GM19468 (cell line): ENCODE measurements at regions not wholly inside any gene's neighbourhood (a gene's known extent, or its start where the extent isn't known, plus 50 kb on each side); places are given as distances from the start of the nearest gene placed in this dataset.
"Not testable (repeated sequence)": the region's sequence is repeated elsewhere in the genome, so short reads cannot be mapped to it uniquely, and the experiment has no call there.

Source experiments
- ATAC-seq: cut with Tn5 transposase; IDR thresholded peaks from one replicate; pipeline ENCODE4 v1.9.1; 2021; ENCODE audit warnings: mild to moderate bottlenecking, moderate library complexity, moderate number of reproducible peaks; ENCODE audit not compliant: unreplicated experiment; ENCODE audit errors: extremely low read depth

- ATAC-seq = no peak
Measured at GRCh38 chr2:216776066-216776850, 80.9 kb upstream of the IGFBP5 start.

GRCh38 chr2:216775043-216775453 lies 79.7 kb upstream of the IGFBP5 start:
- no peak for ATAC-seq

GRCh38 chr2:216774620-216775019 lies 79.3 kb upstream of the IGFBP5 start:
- ATAC-seq = no peak

GRCh38 chr2:216774180-216774579 lies 78.8 kb upstream of the IGFBP5 start:
- ATAC-seq = no peak

- ATAC-seq = no peak
Measured at GRCh38 chr2:216773072-216773471, 77.7 kb upstream of the IGFBP5 start.

- ATAC-seq = no peak
Measured at GRCh38 chr2:216770717-216771116, 75.4 kb upstream of the IGFBP5 start.

GRCh38 chr2:216770050-216770449 lies 74.7 kb upstream of the IGFBP5 start:
- no peak for ATAC-seq

GRCh38 chr2:216769626-216770025 lies 74.3 kb upstream of the IGFBP5 start:
- no peak for ATAC-seq

- ATAC-seq = no peak
Measured at GRCh38 chr2:216768908-216769411, 73.6 kb upstream of the IGFBP5 start.

GRCh38 chr2:216765761-216766262 lies 70.5 kb upstream of the IGFBP5 start:
- ATAC-seq = no peak

- ATAC-seq = no peak
Measured at GRCh38 chr2:216763396-216763795, 68.0 kb upstream of the IGFBP5 start.

GRCh38 chr2:216761809-216762208 lies 66.5 kb upstream of the IGFBP5 start:
- no peak for ATAC-seq

- ATAC-seq = no peak
Measured at GRCh38 chr2:216761133-216761532, 65.8 kb upstream of the IGFBP5 start.

- ATAC-seq = no peak
Measured at GRCh38 chr2:216758256-216759155, 63.2 kb upstream of the IGFBP5 start.

GRCh38 chr2:216757532-216757931 lies 62.2 kb upstream of the IGFBP5 start:
- no peak for ATAC-seq

- ATAC-seq = no peak
Measured at GRCh38 chr2:216756435-216756834, 61.1 kb upstream of the IGFBP5 start.

GRCh38 chr2:216754812-216755211 lies 59.5 kb upstream of the IGFBP5 start:
- no peak for ATAC-seq

- no peak for ATAC-seq
Measured at GRCh38 chr2:216754336-216754735, 59.0 kb upstream of the IGFBP5 start.

- no peak for ATAC-seq
Measured at GRCh38 chr2:216752855-216753505, 57.6 kb upstream of the IGFBP5 start.

- ATAC-seq = not testable (repeated sequence)
Measured at GRCh38 chr2:216750750-216751149, 55.4 kb upstream of the IGFBP5 start.
